HG03575 (cell line): ENCODE measurements at regions not wholly inside any gene's neighbourhood (a gene's known extent, or its start where the extent isn't known, plus 50 kb on each side); places are given as distances from the start of the nearest gene placed in this dataset.

ENCODE experiments used
- ATAC-seq: cut with Tn5 transposase; IDR thresholded peaks from one replicate; pipeline ENCODE4 v1.9.1; 2021; ENCODE audit not compliant: unreplicated experiment, insufficient number of reproducible peaks, low FRiP score; ENCODE audit errors: extremely low read depth

DNA sequence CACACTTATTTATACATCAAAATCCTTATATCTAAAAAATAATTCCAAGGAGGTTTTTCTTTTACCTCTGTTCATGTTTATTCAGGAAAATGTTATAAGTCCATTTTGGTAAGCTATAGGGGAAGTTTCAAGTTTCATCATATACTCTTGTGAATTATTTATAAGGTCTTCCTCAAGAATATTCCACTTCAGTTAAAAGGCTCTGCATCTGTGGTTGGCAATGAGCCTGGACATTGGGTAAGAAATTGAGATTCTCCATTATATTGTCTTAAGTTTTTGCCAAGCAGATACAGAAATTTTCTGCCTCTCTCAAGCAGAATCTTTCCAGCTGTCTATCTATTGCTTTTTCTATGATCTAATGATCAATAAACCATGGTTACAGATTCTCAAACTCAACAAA lies 641.9 kb downstream of the NLGN4X start:
- ATAC-seq: no peak

DNA sequence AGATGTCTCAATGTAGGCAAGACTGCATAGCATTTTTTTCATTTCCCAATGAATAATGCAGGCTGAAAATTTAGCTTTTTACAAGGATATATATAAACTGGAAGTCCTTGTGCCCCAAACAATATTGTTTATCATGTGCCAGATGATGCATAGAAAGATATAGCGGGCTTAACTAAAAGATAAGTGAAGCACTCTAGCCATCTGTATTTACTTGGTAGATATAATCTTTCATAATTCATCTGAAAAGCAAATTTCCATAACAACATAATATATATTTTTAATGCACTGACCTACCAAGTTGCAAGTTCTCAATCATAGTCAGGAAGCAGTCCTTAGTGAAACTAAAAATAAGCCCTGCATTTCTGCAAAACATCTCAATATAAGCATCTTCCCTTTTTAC lies 653.3 kb downstream of the NLGN4X start:
- ATAC-seq: no peak

DNA sequence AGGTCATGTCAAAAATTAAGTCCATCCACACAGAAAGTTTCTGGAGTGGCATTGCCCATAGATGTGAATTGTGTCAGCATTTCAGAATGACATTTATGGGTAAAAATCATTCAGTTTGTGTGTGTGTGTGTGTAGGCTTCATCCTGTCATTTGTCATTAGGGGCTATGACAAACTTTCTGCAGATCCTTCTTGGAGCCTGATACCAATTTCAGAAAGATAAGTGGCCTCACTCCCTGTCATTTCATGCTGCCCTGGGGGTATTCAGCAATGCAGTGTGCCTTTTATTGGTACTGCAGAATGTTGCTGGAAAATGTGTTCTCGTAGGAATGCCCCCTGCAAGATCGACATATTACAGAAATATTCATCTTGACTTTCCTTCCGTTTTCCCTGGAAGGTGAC lies 659.7 kb downstream of the NLGN4X start:
- no peak for ATAC-seq

DNA sequence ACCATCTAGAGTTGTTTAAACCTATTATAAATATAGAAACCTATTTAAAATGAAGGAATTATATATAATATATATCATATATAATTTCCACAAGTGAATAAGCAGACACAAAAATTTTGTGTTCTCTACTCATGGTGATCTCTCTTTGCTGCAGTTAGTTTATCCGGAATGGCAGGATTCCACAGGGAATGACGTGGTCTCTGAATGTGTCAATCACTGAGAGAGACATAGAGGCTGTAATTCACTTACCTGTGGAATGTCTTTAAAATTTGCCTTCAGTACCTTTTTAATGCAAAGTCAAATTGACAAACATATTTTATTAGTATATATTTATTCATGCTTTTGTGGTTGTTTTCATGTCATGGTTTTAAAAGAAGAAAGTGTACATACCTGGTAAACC lies 669.3 kb downstream of the NLGN4X start:
- ATAC-seq: no peak

DNA sequence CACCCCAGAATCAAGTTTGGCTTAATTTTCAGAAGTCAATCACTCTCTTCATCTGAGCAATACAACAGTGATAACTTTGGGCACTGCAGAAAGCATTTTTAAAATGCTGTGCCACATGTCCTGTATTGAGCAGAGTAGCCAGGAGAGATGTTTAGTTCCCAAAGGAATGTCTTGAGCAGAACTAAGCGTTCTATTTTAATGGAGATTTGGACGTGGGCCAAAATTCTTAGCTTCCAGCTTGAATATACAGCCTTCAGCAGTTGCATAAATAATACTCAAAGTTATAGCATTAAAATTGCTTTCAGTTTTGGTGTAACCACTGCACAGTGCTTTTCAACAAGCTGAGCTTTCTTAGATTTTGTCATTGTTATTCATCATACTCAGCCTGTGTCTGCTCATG lies 679.2 kb downstream of the NLGN4X start:
- ATAC-seq: no peak

DNA sequence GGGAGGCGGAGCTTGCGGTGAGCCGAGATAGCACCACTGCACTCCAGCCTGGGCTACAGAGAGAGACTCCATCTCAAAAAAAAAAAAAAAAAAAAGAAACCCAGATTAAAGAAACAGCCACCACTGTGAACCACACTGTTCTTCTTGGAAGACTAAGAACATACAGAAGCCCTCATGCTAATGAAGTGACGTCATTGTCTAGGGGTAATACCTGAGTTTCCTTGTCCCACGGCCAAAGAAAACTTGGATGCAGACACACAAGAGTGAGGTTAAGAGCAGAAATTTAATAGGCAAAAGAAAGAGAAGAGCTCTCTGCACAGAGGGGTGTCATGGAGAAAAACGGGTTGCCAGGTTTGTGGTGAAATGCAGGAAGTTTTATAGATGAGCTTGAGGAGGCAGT lies 691.6 kb downstream of the NLGN4X start:
- ATAC-seq: no peak

DNA sequence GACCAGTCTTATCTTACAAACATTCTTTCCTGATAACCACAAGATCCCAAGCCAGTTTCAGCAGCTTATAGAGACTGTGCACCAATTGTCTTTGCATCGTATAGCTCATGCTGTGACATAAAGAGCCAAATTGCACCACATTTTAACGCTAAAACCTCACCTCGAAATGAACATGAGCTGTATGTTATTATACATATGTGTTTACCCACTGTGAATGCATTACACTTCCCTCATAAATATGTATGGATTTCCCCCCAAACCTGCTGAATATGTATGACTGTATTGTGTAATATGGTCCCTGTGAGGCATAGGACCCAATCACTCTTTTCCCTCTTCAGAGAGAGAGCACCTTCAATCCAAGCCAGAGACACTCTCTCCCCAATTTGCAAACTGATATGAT lies 692.4 kb downstream of the NLGN4X start:
- ATAC-seq: no peak

DNA sequence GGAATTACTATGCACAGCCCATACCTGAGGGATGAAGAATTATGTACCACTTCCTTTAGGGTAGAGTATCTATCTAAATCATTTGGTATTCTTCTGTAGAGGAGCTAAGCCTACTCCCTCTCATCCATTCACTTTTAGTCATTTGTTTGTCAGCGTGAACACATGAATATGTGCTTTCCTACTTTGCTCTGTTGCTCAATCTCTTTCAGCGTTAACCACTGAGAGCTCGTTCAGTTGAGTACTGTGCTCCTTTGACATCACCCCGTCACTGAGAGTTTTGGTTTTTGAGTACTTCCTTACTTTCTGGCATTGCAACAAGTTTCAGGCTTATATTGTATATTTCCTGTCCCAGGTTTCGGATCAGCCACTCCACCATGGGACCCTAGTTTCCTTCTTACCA lies 700.6 kb downstream of the NLGN4X start:
- no peak for ATAC-seq

DNA sequence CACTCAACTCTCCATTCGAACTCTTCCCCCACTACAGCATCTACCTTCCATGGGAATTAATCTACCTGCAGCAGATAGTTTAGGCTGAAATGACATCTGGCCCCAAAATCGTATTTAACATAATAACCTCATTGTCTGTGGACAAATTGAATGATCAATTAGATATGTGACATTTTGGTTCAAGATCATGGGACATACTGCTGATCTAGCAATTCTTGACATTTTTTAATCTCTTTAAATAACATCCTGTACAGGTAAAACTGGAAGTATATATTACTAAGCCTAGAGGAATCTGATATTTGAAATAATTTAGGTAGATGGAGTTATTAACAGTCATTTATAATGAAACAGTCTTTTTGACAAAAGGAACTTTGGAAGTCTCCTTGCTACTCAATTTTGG lies 702.5 kb downstream of the NLGN4X start:
- ATAC-seq: no peak

DNA sequence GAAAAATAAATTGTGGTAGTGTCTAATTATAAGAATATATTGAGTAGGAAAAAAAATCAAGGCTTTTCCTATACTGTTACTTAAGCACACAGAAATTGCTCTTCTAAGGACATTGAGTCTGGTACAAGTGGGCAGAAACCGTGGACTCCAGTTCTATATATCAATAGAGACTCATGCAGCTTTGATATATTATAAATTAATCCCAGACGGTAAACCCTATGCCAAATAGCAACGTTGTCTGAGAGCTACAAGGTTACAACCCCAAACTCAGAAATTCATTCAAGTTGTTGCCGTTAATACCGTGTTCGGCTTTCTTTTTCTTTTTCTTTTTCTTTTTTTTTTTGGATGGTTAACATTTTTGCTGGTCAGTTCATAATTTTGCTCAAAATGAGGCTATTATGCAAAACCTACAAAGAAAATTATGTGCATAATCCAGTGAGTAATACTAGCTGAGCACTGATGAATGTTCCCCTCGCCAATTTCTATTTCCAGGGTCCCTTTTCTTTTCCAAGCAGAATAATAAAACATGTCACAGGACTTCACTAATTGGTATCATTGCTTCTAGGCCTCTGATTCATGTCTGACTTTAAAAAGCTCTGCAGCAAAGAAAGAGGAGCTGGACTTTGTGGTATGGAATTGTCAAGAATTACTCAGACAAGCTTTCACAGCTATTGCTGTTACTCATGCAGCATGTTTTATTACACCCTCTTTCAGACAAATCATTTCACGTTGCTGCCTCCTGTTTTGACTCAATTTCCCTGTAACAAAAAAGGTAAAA lies 737.7 kb downstream of the NLGN4X start:
- no peak for ATAC-seq

DNA sequence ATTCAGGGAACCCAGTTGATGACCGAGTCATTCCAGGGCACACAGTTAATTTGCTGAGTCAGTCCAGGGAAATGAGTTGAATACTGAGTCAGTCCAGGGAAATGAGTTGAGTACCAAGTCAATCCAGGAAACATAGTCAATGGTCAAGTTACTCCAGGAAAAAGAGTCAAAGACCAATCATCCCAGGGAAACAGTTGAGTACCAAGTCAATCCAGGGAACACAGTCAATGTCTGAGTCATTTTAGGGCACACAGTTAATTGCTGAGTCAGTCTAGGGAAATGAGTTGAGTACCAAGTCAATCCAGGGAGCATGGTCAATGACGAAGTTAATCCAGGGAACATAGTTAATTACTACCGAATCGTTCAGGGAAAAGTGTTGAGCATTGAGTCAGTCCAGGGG lies 754.4 kb downstream of the NLGN4X start:
- no peak for ATAC-seq

DNA sequence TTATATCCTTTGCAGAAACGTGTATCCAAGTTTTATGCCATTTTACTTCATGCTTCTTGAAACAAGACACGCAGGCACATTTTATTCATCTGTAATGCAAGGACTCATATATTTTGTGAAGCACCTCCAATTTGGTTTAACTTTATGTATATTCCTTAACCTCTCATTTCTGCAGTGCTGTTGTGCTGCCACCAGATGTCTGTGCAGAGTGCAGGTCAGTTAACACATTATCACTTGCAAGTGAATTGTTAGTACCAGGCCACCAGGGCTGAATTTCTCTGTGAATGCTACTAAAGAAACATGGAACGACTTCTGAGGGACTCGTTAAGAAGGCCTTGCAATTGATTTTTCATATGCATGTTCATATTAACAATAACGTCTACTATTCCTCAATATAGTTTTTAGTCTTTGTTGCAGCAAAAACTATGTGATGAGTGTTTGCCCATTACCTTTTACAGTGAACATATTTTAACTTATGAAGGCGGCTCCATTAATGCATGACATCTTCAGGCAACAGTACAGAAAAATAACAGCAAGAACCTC lies 770.3 kb downstream of the NLGN4X start:
- no peak for ATAC-seq

DNA sequence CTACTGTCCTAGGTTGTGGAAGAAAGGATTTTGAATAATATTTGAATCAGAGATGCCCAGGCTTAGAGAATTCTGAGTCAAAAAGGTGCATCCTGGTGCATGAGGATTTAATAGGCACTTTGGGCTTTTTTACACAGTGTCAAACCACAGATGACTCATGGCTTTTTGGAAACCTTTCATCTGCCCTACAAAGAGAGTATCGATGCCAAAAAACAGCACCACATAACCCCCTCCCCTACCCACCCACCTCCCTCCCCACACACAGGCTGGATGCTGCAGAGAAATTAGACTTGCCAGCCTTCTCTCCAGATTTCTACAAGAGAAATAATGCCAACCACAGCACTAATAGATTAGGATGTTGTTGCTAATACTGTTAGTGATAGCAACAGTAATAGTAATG lies 779.3 kb downstream of the NLGN4X start:
- no peak for ATAC-seq

DNA sequence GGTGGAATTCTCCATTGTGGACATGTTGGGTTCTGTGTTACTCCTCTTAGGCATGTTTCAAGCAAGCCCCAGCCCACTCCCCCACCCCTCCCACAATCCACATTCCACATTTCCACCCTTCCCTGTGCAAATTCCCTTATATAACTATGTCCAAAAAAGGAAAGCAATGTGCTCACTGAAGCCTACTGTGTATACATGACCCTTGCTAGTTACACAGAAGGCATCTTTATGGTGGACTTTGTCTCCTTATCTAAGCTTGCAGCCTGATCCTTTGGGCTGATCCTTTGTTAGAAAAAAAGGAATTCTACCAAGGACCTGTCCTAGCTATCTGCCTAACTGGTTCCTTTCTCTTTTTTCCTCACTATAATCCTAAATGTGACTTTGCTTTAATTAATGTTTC lies 796.8 kb downstream of the NLGN4X start:
- no peak for ATAC-seq

DNA sequence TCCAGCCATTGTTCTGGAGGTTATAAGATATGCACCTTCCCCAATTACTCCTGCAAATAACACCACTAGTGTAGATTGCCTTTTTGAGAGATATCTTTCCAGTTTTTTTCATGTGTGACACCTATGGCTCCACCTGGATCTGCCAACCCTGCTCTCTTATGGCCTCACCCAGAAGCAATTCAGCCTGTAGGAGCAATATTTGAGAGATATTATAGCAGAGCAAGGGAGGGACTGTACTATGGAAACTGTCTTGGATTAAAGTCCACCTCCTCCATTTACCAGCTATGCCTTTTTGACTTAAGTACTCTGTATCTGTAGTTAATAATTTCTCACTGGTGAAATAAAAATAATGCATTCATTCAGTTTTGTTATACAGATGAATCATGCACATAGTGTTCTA lies 803.5 kb downstream of the NLGN4X start:
- no peak for ATAC-seq

DNA sequence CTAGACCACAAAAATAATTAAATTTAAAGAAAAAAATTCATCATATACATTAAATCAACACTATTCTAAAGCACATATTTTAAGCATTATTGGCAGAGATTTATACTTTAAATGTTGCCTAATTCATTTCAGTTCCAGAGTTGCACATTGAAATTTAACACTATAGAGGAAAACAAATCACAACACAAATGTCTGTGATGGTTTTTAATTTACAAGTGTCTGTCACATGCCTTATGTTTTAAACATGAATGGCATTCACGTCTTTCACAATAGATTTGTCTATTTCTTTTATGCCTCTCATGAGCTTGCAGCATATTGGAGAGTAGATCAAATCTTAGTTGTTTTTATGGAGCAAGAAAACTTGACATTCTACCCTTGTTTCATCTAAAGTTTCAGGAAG lies 811.3 kb downstream of the NLGN4X start:
- no peak for ATAC-seq

DNA sequence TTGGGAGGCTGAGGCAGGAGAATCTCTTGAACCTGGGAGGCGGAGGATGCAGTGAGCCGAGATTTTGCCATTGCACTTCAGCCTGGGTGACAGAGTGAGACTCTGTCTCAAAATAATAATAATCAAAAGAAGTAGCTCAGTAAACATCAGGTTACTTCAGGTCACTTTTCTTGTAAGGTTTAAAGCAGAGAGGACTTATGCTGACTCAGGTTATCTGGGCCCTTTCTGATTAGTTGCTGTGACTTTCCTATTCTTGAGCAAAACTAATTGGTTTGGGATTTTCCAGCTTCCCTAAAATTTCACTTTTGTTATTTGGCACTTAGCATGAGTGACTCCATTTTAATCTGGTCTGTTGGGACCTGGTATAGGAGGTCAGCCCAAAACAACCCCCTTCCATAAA lies 812.9 kb downstream of the NLGN4X start:
- no peak for ATAC-seq

DNA sequence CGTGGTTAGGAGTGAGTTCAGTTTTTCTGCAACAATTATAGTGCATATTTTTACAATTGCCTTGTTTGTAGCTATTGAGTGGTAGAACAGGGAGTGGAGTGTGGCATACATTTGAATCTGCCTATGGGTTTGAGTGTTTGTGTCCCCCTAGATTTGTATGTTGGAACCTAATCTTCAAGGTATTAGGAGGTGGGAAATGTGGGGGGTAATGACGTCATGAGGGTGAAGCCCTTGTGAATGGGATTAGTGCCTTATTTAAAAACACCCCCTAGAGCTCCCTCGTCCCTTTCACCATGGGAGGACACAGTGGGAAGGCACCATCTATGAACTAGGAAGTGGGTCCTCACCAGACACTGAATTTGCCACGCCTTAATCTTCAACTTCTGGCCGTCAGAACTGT lies 819.6 kb downstream of the NLGN4X start:
- ATAC-seq: no peak

DNA sequence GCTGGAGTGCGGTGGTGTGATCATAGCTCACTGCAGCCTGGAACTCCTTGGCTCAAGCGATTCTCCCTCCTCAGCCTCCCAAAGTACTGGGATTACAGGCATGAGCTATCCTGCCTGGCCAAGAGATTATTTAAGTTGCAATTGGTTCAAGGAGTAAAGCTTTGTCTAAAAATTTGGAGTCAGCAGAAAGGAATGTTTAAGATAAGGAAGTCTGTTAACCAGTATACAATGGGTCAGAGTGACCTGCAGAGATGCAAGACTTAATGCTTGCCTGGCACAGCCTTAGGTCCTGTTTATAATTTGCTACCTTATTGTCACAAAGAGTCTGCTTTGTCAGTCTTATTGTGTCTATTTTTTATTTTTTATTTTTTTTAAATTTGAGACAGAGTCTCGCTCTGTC lies 826.2 kb downstream of the NLGN4X start:
- no peak for ATAC-seq

DNA sequence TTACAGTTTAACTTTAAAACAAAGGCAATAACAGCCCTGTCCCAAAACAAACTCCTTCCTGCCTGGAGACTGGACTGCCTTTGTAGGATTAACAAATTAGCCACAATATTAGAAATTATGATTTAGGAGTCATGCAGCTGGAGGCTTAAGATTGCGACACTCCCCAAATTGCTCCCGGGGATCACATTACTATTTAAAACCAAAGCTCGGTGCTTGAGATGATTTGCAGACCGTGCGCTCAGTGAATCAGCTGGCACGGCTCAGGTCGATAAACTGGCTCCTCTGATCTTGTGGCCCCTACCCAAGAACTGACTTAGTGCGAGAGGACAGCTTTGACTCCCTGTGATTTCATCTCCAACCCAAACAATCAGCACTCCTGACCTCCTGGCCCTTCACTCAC lies 829.3 kb downstream of the NLGN4X start:
- no peak for ATAC-seq

DNA sequence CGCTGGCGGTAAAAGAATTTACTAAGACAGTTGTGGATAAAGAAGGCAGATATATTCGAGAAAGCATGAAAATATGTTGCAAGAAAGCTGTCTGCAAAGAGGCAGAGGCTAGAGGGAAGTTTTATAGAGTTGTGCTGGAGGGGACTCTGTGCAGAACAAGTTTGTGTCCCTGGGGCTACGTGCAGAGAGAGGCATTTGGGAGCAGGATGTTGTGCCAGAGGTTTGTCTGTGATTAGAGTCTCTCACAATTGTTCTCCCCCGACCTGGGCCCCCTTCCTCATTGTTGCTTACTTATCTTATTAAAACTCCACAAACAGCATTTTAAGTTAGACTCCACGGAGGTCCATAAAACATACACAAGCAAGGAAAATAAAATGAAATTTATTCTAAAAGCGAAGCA lies 831.3 kb downstream of the NLGN4X start:
- no peak for ATAC-seq
